CD14-positive monocyte (primary cell): ENCODE measurements at regions not wholly inside any gene's neighbourhood (a gene's known extent, or its start where the extent isn't known, plus 50 kb on each side); places are given as distances from the start of the nearest gene placed in this dataset.

Experiments
- DNase-seq, 3 donors: peaks; one replicate each; pipeline ENCODE4 v3.0.0-alpha.2; 2011 to 2022
- H2AFZ ChIP-seq: 2 replicates; pipeline ENCODE4 v1.6.0; 2012; ENCODE audit warnings: mild to moderate bottlenecking, low read depth, low read length, inconsistent platforms; ENCODE audit not compliant: insufficient read depth, poor library complexity, severe bottlenecking
- H3K27ac ChIP-seq, 2 donors: 1 replicate in 1 of 2; 2 replicates in 1 of 2; pipeline ENCODE4 v1.5.1; 2012 to 2013; ENCODE audit warnings: low read length in 2 of 2, control low read depth in 1 of 2, inconsistent platforms in 1 of 2, low read depth in 1 of 2, mild to moderate bottlenecking in 1 of 2
- H3K27me3 ChIP-seq, 2 donors: one replicate each; pipeline versions ENCODE4 v1.6.0 to v1.6.1; 2011 to 2013; ENCODE audit warnings: low read length in 2 of 2; ENCODE audit not compliant: control insufficient read depth in 2 of 2, insufficient read depth in 2 of 2
- H3K36me3 ChIP-seq, 2 donors: replicated peaks in 1 of 2; 1 replicate in 1 of 2; 2 replicates in 1 of 2; pipeline versions ENCODE4 v1.5.1 to v1.6.1; 2012 to 2013; ENCODE audit warnings: low read length in 2 of 2, control low read depth in 1 of 2, inconsistent platforms in 1 of 2, mild to moderate bottlenecking in 1 of 2; ENCODE audit not compliant: insufficient read depth in 2 of 2, control insufficient read depth in 1 of 2
- H3K4me1 ChIP-seq, 2 donors: 1 replicate in 1 of 2; 2 replicates in 1 of 2; pipeline versions ENCODE4 v1.5.1 to v1.6.1; 2012 to 2013; ENCODE audit warnings: low read length in 2 of 2, control low read depth in 1 of 2, inconsistent platforms in 1 of 2, mild to moderate bottlenecking in 1 of 2, moderate library complexity in 1 of 2; ENCODE audit not compliant: insufficient read depth in 2 of 2, control insufficient read depth in 1 of 2
- H3K4me2 ChIP-seq: replicated peaks from 2 replicates; pipeline ENCODE3; 2012; ENCODE audit warnings: low read length, moderate library complexity, mild to moderate bottlenecking; ENCODE audit not compliant: poor library complexity, severe bottlenecking; ENCODE audit errors: extremely low read depth
- H3K4me3 ChIP-seq, 3 experiments: fragments of 200-600 bp in 1 of 3; sonication (generic) in 1 of 3; replicated peaks in 1 of 3; 1 replicate in 2 of 3; 2 replicates in 1 of 3; pipeline ENCODE4 v1.5.1; 2011 to 2013; ENCODE audit warnings: low read length in 3 of 3, mild to moderate bottlenecking in 3 of 3, control low read depth in 2 of 3, low read depth in 2 of 3, inconsistent platforms in 1 of 3, moderate library complexity in 1 of 3
- H3K79me2 ChIP-seq: 2 replicates; pipeline ENCODE4 v1.6.0; 2012; ENCODE audit warnings: mild to moderate bottlenecking, control low read depth, inconsistent platforms, low read length, moderate library complexity; ENCODE audit not compliant: insufficient read depth
- H3K9ac ChIP-seq: 2 replicates; pipeline ENCODE4 v1.6.0; 2017; ENCODE audit warnings: low read length, mild to moderate bottlenecking; ENCODE audit not compliant: insufficient read depth, poor library complexity, severe bottlenecking
- H3K9me3 ChIP-seq, 2 donors: replicated peaks in 1 of 2; 1 replicate in 1 of 2; 2 replicates in 1 of 2; pipeline versions ENCODE4 v1.5.1 to v1.6.1; 2012 to 2013; ENCODE audit warnings: low read length in 2 of 2, control low read depth in 1 of 2; ENCODE audit not compliant: control insufficient read depth in 1 of 2, insufficient read depth in 1 of 2
- H4K20me1 ChIP-seq: 2 replicates; pipeline ENCODE4 v1.6.0; 2012; ENCODE audit warnings: mild to moderate bottlenecking, low read length, control low read depth, moderate library complexity; ENCODE audit not compliant: insufficient read depth
- H3K27ac Mint-ChIP-seq, 7 donors: one replicate each; pipeline ENCODE4 v1.8.0; 2020; ENCODE audit warnings: mild to moderate bottlenecking in 7 of 7, mixed read lengths in 7 of 7, moderate library complexity in 6 of 7, inconsistent platforms in 2 of 7
- H3K27me3 Mint-ChIP-seq, 3 donors: one replicate each; pipeline ENCODE4 v1.8.0; 2021 to 2022; ENCODE audit warnings: low read depth in 3 of 3, mild to moderate bottlenecking in 3 of 3, mixed read lengths in 3 of 3, moderate library complexity in 3 of 3, inconsistent platforms in 1 of 3
- H3K36me3 Mint-ChIP-seq, 2 donors: one replicate each; pipeline ENCODE4 v1.8.0; 2020; ENCODE audit warnings: mixed read lengths in 2 of 2, inconsistent platforms in 1 of 2, mild to moderate bottlenecking in 1 of 2
- H3K4me1 Mint-ChIP-seq: one replicate; pipeline ENCODE4 v1.8.0; 2020; ENCODE audit warnings: mild to moderate bottlenecking, mixed read lengths
- H3K4me3 Mint-ChIP-seq, 2 donors: one replicate each; pipeline ENCODE4 v1.8.0; 2020; ENCODE audit warnings: mild to moderate bottlenecking in 2 of 2, mixed read lengths in 2 of 2, moderate library complexity in 1 of 2
- H3K9me3 Mint-ChIP-seq, 7 donors: one replicate each; pipeline ENCODE4 v1.8.0; 2020 to 2022; ENCODE audit warnings: mixed read lengths in 7 of 7, mild to moderate bottlenecking in 6 of 7, moderate library complexity in 6 of 7, inconsistent platforms in 2 of 7
- CTCF ChIP-seq: fragments of 200-600 bp; IDR thresholded peaks from one replicate; pipeline ENCODE4 v1.8.0; 2022; ENCODE audit warnings: antibody characterized with exemption, mild to moderate bottlenecking
- WGBS: methylation state at CpG from one replicate; pipeline ENCODE4 v1.1.5; 2013; ENCODE audit warnings: missing lambda C conversion rate; ENCODE audit not compliant: insufficient coverage; 5-methylcytosine and 5-hydroxymethylcytosine counted together
- intact Hi-C, 2 donors: fragments of 100-400 bp; cut with micrococcal nuclease; formaldehyde crosslinking; loops; one replicate each; pipeline versions ENCODE4 v1.15.0 to v1.15.1; 2023

DNA sequence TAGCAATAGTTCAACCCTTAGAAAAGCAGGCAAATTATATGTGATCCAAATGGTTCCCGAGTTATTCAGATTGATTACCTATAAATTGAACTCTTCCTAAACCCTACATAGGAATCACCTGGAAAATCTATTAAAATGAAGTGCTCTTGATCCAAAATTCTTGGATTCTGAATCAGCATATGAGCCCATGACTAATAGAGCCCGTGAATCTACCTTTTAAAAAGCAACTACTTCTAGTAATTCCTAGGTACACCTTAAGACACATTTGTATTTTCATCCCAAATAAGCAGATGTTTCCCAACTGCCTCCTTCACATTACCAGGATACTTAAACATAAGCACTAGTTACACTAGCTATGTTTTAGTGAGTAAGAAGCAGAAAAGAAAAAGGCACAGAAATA is 1171.0 kb upstream of the GOT2 start:
- peaks cover 0 to 4% (median 1%) of the 10 kb centered on the region in 3 donors for H3K27me3 Mint-ChIP-seq

GRCh38 chr16:59899940-59900339 is 1165.8 kb upstream of the GOT2 start:
- Mint-ChIP-seq H3K9me3 (peaks cover 0 to 11% (median 3%) of the 10 kb centered on the region in 7 donors), H3K27ac (no peak overlapping the region), H3K4me3 (peak overlapping the region in 1 of 2 donors; percentile 39), H3K36me3 (no peaks in the 10 kb centered on the region), H3K4me1 (peaks cover 2% of the 10 kb centered on the region), H3K27me3 (peaks cover 0 to 2% (median 0%) of the 10 kb centered on the region in 3 donors)
- Histone ChIP-seq H3K79me2 (no peaks in the 10 kb centered on the region), H3K4me3 (no peak overlapping the region), H3K9ac (no peak overlapping the region), H3K4me1 (no peaks in the 10 kb centered on the region), H3K27me3 (no peaks in the 10 kb centered on the region), H4K20me1 (no peaks in the 10 kb centered on the region), H3K36me3 (no peaks in the 10 kb centered on the region), H3K27ac (no peak overlapping the region), H2AFZ (no peak overlapping the region), H3K4me2 (no peak overlapping the region), H3K9me3 (no peaks in the 10 kb centered on the region)
- intact Hi-C loops, result no loop called here
- peak in 1 of 3 donors; percentile 5 for DNase-seq
- no peak for TF ChIP-seq CTCF
- no CpG with 5 or more reads among the region's 2 CpGs for WGBS

More for the DNA sequence above, 1171.0 kb upstream of the GOT2 start:
- intact Hi-C loops, result no loop called here
- no peaks in the 10 kb centered on the region for H3K27me3 ChIP-seq
- no peak overlapping the region for H3K4me3 ChIP-seq
- H3K27ac ChIP-seq, result no peak overlapping the region
- no peak for TF ChIP-seq CTCF
- DNase-seq, result no peak
- Mint-ChIP-seq H3K36me3 (no peaks in the 10 kb centered on the region), H3K4me3 (no peak overlapping the region), H3K9me3 (peaks cover 0 to 17% (median 3%) of the 10 kb centered on the region in 7 donors), H3K27ac (no peak overlapping the region), H3K4me1 (peaks cover under 1% of the 10 kb centered on the region)
- no peak overlapping the region for H2AFZ ChIP-seq
- no peaks in the 10 kb centered on the region for H3K4me1 ChIP-seq
- H3K36me3 ChIP-seq, result no peaks in the 10 kb centered on the region
- WGBS, result 100% methylated on average over 1 of the region's 2 CpGs
- no peaks in the 10 kb centered on the region for H3K79me2 ChIP-seq
- H3K9ac ChIP-seq, result no peak overlapping the region
- no peak overlapping the region for H3K4me2 ChIP-seq
- H3K9me3 ChIP-seq, result no peaks in the 10 kb centered on the region
- no peaks in the 10 kb centered on the region for H4K20me1 ChIP-seq
